ENCODE measurements at regions not wholly inside any gene's neighbourhood (a gene's known extent, or its start where the extent isn't known, plus 50 kb on each side); places are given as distances from the start of the nearest gene placed in this dataset.

DNA sequence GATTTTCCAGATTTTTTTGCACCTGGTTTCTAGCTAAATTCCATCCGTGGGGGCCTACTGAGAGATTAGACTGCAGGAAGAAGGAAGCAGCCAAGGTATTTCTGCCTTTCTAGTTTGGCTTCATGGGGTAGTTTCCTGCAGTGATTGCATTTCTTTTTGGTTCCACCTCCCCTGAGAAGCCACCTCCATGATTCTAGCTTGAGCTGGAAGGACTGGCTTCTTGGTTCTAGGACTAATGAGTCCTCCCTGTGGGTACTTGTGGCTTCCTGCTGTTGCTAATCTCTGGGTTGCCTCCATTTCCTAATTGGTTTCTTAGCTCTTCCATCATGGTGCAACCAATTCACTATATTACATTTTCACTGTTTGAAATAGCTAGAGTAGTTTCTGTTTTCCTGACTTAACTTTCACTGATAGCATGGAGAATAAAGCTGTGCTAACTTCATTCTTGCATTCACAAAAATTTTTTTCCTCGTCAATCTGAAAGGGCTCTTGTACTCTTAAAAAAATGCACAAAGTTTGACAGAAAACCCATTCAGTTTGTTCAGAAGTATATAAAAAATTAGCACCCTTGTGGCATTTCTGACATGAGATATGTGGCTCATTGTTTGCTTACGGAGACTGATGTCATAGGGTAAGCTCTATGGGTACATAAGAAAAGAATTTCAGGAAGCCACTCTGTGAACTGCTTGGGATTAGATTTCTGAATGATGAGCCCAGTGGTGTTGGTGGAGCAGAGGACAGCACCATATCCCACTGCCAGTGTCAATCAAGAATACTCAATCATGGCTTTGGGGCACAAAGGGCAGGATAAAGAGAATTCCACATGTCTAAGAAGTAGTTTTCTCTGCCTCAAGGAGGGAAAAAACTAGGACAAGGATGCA lies 242.8 kb upstream of the RBMS1 start:
- TF ChIP-seq, protein P1, sequence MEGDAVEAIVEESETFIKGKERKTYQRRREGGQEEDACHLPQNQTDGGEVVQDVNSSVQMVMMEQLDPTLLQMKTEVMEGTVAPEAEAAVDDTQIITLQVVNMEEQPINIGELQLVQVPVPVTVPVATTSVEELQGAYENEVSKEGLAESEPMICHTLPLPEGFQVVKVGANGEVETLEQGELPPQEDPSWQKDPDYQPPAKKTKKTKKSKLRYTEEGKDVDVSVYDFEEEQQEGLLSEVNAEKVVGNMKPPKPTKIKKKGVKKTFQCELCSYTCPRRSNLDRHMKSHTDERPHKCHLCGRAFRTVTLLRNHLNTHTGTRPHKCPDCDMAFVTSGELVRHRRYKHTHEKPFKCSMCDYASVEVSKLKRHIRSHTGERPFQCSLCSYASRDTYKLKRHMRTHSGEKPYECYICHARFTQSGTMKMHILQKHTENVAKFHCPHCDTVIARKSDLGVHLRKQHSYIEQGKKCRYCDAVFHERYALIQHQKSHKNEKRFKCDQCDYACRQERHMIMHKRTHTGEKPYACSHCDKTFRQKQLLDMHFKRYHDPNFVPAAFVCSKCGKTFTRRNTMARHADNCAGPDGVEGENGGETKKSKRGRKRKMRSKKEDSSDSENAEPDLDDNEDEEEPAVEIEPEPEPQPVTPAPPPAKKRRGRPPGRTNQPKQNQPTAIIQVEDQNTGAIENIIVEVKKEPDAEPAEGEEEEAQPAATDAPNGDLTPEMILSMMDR (IDR thresholded peaks at IDR 0.05; ENCODE audit: low read depth, low read length) = no peak
- Histone ChIP-seq H3K27me3 (no peaks in the 10 kb centered on the region), H3K4me3 (ENCODE audit: low read depth, low read length) (no peak overlapping the region), H3K4me1 (no peaks in the 10 kb centered on the region), H3K36me3 (no peaks in the 10 kb centered on the region), H3K9me3 (no peaks in the 10 kb centered on the region)
- no peak for DNase-seq

DNA sequence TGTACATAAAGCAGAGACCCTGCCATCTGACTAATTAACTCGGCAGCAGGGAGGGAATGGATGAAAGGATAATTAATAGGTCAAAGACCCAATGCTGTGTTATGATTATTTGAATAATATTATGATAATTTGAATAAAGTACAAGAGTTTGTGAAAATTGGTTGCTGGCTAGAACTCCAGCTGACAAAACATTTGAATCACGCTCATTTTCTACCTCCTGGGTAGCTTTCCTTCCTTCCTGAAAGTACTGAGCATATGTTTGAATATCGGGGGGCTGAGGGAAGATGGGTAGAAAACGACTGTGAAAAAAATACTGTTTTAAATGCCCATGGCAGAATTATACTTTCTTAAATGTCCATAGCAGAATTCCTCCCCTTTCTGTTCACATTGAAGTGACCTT lies 243.6 kb upstream of the RBMS1 start:
- H3K27me3 ChIP-seq = no peaks in the 10 kb centered on the region
- TF ChIP-seq, protein P1 (IDR thresholded peaks at IDR 0.05; ENCODE audit: low read depth, low read length) = no peak
- no peak for DNase-seq

DNA sequence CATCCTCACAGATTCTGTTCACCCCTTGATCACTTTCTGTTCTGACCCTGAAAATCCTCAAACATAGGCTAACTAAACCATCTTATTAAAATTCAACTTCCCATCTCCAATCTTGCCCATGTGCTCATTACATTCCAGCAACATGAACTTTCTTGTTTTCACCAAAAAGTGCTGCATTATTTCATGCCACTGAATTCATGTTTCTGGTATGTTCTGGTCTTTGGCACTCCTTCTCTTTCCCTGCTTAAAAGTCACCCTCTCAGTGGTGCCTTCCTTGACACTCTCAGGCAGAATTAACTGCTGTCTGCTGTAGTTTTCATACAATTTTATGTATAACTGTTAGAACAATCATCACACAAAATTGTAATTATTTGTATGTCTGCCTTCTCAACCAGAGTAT lies 247.7 kb upstream of the RBMS1 start:
- DNase-seq = no peak
- no peaks in the 10 kb centered on the region for H3K27me3 ChIP-seq
- TF ChIP-seq, protein P1 (IDR thresholded peaks at IDR 0.05; ENCODE audit: low read depth, low read length) = no peak
- H3K4me3 ChIP-seq (ENCODE audit: low read depth, low read length) = no peak overlapping the region
- H3K9me3 ChIP-seq = no peaks in the 10 kb centered on the region
- no peaks in the 10 kb centered on the region for H3K36me3 ChIP-seq
- H3K4me1 ChIP-seq = no peaks in the 10 kb centered on the region

More for the DNA sequence above, 243.6 kb upstream of the RBMS1 start:
- Histone ChIP-seq H3K9me3 (no peaks in the 10 kb centered on the region), H3K4me1 (no peaks in the 10 kb centered on the region), H3K4me3 (ENCODE audit: low read depth, low read length) (no peak overlapping the region), H3K36me3 (no peaks in the 10 kb centered on the region)

DNA sequence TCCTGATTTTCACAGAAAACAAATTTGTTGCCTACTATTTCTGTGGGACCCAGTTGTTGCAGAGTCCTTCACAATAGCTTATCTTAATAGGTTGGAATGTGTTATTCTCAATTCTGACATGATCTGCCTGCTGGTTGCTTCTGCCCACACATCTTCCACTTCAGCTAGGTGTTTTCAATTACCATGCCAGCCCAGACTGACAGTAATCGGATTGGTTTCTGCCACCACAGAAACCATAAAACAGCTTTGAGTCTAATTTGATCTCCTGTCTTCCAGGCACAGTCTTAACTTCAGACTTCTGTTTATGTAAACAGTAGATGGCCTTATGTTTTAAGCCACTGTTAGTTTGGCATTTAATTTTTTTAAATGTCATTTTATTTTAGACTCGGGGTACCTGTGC lies 248.2 kb upstream of the RBMS1 start:
- Histone ChIP-seq H3K36me3 (no peaks in the 10 kb centered on the region), H3K9me3 (no peaks in the 10 kb centered on the region), H3K4me3 (ENCODE audit: low read depth, low read length) (no peak overlapping the region), H3K4me1 (no peaks in the 10 kb centered on the region), H3K27me3 (no peaks in the 10 kb centered on the region)
- no peak for DNase-seq
- TF ChIP-seq, protein P1 (IDR thresholded peaks at IDR 0.05; ENCODE audit: low read depth, low read length) = no peak

DNA sequence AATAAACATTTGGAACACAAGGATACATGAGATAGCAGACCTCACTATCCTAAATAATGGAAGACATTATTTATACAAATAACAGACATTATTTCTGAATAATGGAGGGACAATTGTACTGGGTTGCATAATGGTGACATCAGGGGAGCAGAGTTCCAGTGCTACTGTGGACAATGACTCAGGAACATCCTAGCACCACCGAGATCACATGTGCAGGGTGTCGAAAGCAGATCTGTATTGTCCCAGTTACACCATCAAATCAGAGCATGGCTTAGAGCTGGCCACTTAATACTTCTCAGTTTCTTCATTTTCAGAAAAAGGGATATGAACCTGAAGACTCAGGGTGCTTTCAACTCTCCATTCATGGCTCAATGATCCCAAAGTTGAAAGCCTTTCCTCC lies 249.1 kb upstream of the RBMS1 start:
- H3K4me3 ChIP-seq (ENCODE audit: low read depth, low read length) = no peak overlapping the region
- DNase-seq = no peak
- H3K9me3 ChIP-seq = no peaks in the 10 kb centered on the region
- no peaks in the 10 kb centered on the region for H3K36me3 ChIP-seq
- H3K4me1 ChIP-seq = no peaks in the 10 kb centered on the region
- no peaks in the 10 kb centered on the region for H3K27me3 ChIP-seq
- TF ChIP-seq, protein P1 (IDR thresholded peaks at IDR 0.05; ENCODE audit: low read depth, low read length) = no peak

DNA sequence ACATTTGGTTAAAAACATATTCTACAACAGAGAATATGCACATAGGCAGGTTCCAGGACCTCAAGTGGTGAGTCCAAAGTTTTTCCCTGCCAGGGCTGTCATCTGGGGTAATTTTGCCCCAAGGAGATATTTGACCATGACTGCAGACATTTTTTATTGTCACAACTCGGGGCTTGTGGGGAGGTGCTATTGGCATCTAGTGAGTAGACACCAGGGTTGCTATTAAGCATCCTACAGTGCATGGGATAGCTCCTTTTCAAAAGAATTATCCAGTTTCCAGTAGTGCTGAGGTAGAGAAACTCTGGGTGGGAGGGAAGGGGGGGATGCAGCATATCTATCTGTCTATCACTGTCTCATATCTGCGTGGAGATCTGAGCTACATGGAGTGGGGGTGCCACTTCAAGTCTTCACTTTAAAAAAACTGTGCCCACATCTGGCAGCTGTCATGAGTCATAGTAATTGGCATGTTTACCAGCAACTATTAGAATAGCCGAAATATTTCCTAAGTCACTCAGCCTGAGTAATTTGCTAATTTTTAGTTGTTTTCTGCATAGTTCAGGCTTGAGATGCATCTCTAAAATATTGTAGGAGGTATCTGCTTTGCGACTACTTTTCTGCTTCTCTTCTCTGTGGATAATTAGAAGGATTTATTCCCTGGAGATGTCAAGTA lies 254.0 kb upstream of the RBMS1 start:
- TF ChIP-seq, protein P1 (IDR thresholded peaks at IDR 0.05; ENCODE audit: low read depth, low read length) = no peak
- H3K9me3 ChIP-seq = no peaks in the 10 kb centered on the region
- H3K4me3 ChIP-seq (ENCODE audit: low read depth, low read length) = no peak overlapping the region
- no peak for DNase-seq
- no peaks in the 10 kb centered on the region for H3K27me3 ChIP-seq
- no peaks in the 10 kb centered on the region for H3K36me3 ChIP-seq
- H3K4me1 ChIP-seq = no peaks in the 10 kb centered on the region; the same call in 1 of the 2 replicates

All from BE2C (cell line).